ENCODE measurements at regions not wholly inside any gene's neighbourhood (a gene's known extent, or its start where the extent isn't known, plus 50 kb on each side); places are given as distances from the start of the nearest gene placed in this dataset.

GRCh38 chr1:2886631-2887030 lies 85.1 kb upstream of the TTC34 start:
- Histone ChIP-seq H3K27ac (ENCODE audit: low read depth, low read length) (no peak overlapping the region), H3K9me3 (ENCODE audit: control insufficient read depth, insufficient read depth, low read length) (no peaks in the 10 kb centered on the region), H3K36me3 (ENCODE audit: control insufficient read depth, low read length) (no peaks in the 10 kb centered on the region), H3K4me1 (ENCODE audit: control insufficient read depth, low read length) (no peaks in the 10 kb centered on the region), H3K4me3 (ENCODE audit: low read length) (no peak overlapping the region), H3K9me2 (replicated peaks; ENCODE audit: control insufficient read depth, low read length) (no peaks in the 10 kb centered on the region), H3K4me2 (ENCODE audit: low read length) (no peak overlapping the region), H3K27me3 (ENCODE audit: control insufficient read depth, low read length) (no peaks in the 10 kb centered on the region), H3F3A (ENCODE audit: control insufficient read depth, insufficient read depth) (no peaks in the 10 kb centered on the region), H4K20me1 (ENCODE audit: control insufficient read depth, insufficient read depth, low read depth, low read length) (no peaks in the 10 kb centered on the region), H3K79me2 (ENCODE audit: control insufficient read depth, low read length) (no peaks in the 10 kb centered on the region)
- TF ChIP-seq EZH2phosphoT487 (IDR thresholded peaks at IDR 0.05; ENCODE audit: borderline replicate concordance, low read length), result no peak
- TF ChIP-seq, protein P1, sequence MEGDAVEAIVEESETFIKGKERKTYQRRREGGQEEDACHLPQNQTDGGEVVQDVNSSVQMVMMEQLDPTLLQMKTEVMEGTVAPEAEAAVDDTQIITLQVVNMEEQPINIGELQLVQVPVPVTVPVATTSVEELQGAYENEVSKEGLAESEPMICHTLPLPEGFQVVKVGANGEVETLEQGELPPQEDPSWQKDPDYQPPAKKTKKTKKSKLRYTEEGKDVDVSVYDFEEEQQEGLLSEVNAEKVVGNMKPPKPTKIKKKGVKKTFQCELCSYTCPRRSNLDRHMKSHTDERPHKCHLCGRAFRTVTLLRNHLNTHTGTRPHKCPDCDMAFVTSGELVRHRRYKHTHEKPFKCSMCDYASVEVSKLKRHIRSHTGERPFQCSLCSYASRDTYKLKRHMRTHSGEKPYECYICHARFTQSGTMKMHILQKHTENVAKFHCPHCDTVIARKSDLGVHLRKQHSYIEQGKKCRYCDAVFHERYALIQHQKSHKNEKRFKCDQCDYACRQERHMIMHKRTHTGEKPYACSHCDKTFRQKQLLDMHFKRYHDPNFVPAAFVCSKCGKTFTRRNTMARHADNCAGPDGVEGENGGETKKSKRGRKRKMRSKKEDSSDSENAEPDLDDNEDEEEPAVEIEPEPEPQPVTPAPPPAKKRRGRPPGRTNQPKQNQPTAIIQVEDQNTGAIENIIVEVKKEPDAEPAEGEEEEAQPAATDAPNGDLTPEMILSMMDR (IDR thresholded peaks at IDR 0.05; ENCODE audit: low read depth, low read length, poor library complexity, severe bottlenecking), result no peak

GRCh38 chr1:2887941-2888855 lies 86.7 kb upstream of the TTC34 start:
- no peaks in the 10 kb centered on the region for H4K20me1 ChIP-seq (ENCODE audit: control insufficient read depth, insufficient read depth, low read depth, low read length)
- no peaks in the 10 kb centered on the region for H3K36me3 ChIP-seq (ENCODE audit: control insufficient read depth, low read length)
- no peaks in the 10 kb centered on the region for H3K79me2 ChIP-seq (ENCODE audit: control insufficient read depth, low read length)
- no peak overlapping the region for H3K4me2 ChIP-seq (ENCODE audit: low read length)
- H3K4me3 ChIP-seq (ENCODE audit: low read length), result no peak overlapping the region
- H3K9me2 ChIP-seq (replicated peaks; ENCODE audit: control insufficient read depth, low read length), result no peaks in the 10 kb centered on the region
- H3K27me3 ChIP-seq (ENCODE audit: control insufficient read depth, low read length), result no peaks in the 10 kb centered on the region
- H3K27ac ChIP-seq (ENCODE audit: low read depth, low read length), result no peak overlapping the region
- TF ChIP-seq, protein P1 (IDR thresholded peaks at IDR 0.05; ENCODE audit: low read depth, low read length, poor library complexity, severe bottlenecking), result no peak
- TF ChIP-seq EZH2phosphoT487 (IDR thresholded peaks at IDR 0.05; ENCODE audit: borderline replicate concordance, low read length), result no peak
- H3K4me1 ChIP-seq (ENCODE audit: control insufficient read depth, low read length), result no peaks in the 10 kb centered on the region
- peaks cover 1% of the 10 kb centered on the region; the same call in 1 of the 2 replicates for H3K9me3 ChIP-seq (ENCODE audit: control insufficient read depth, insufficient read depth, low read length)
- no peaks in the 10 kb centered on the region for H3F3A ChIP-seq (ENCODE audit: control insufficient read depth, insufficient read depth)

DNA sequence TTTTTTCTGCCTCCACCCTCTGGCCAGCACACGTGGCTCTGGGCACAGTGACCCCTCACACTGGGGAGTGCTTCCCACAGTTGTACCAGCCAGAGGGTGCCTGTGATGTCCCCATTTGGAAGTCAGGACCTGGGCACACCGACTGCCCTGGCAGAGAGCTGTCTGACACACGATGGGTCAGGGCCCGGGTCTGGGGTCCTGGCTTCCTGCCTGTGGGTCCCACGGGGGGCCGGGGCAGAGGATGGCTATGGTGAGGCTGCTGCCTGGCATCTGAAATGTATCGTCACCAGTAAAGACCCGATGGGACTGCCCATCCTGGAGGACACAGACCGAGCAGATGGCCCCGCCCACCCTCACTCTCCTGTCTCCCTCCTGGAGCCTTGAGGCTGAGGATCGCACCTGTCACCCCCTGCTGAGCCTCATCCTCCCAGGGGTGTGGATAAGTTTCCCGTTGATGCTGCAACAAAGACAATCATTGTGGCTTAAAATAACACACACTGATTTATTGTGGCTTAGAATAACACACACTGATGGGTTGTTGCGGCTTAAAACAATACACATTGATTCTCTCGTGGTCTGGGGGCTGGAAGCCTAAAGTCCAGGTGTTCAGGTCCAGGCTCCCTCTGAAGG lies 88.8 kb upstream of the TTC34 start:
- Histone ChIP-seq H3K4me2 (ENCODE audit: low read length) (no peak overlapping the region), H3K4me1 (ENCODE audit: control insufficient read depth, low read length) (no peaks in the 10 kb centered on the region)
- TF ChIP-seq, protein P1 (IDR thresholded peaks at IDR 0.05; ENCODE audit: low read depth, low read length, poor library complexity, severe bottlenecking), result no peak
- TF ChIP-seq EZH2phosphoT487 (IDR thresholded peaks at IDR 0.05; ENCODE audit: borderline replicate concordance, low read length), result no peak

More for the DNA sequence above, 88.8 kb upstream of the TTC34 start:
- no peaks in the 10 kb centered on the region for H3K9me2 ChIP-seq (replicated peaks; ENCODE audit: control insufficient read depth, low read length)
- H3K4me3 ChIP-seq (ENCODE audit: low read length), result no peak overlapping the region
- no peaks in the 10 kb centered on the region for H3K27me3 ChIP-seq (ENCODE audit: control insufficient read depth, low read length)
- H4K20me1 ChIP-seq (ENCODE audit: control insufficient read depth, insufficient read depth, low read depth, low read length), result no peaks in the 10 kb centered on the region
- H3K36me3 ChIP-seq (ENCODE audit: control insufficient read depth, low read length), result no peaks in the 10 kb centered on the region
- peaks cover 20% of the 10 kb centered on the region; the same call in 1 of the 2 replicates for H3K9me3 ChIP-seq (ENCODE audit: control insufficient read depth, insufficient read depth, low read length)
- H3K27ac ChIP-seq (ENCODE audit: low read depth, low read length), result no peak overlapping the region
- H3F3A ChIP-seq (ENCODE audit: control insufficient read depth, insufficient read depth), result no peaks in the 10 kb centered on the region
- H3K79me2 ChIP-seq (ENCODE audit: control insufficient read depth, low read length), result no peaks in the 10 kb centered on the region

All from DOHH2 (cell line).